HepG2 (cell line): ENCODE measurements at regions not wholly inside any gene's neighbourhood (a gene's known extent, or its start where the extent isn't known, plus 50 kb on each side); places are given as distances from the start of the nearest gene placed in this dataset.

Experiments used
- CEBPB ChIP-seq: IDR thresholded peaks from 2 replicates; pipeline ENCODE4 v1.6.1; 2011; ENCODE audit warnings: low read depth, low read length, improper control_type of control experiment, borderline replicate concordance
- ZNF331 ChIP-seq: sonication (generic); formaldehyde crosslinking; IDR thresholded peaks from 2 replicates; pipeline ENCODE4 v1.4.0; 2020; ENCODE audit warnings: missing genetic modification reagents
- ZNF709 ChIP-seq: sonication (generic); formaldehyde crosslinking; IDR thresholded peaks from 2 replicates; pipeline ENCODE4 v1.5.0; 2020; ENCODE audit warnings: mild to moderate bottlenecking, missing genetic modification reagents
- ZNF720 ChIP-seq: sonication (generic); formaldehyde crosslinking; IDR thresholded peaks from 2 replicates; pipeline ENCODE4 v1.4.0; 2020; ENCODE audit warnings: missing genetic modification reagents

- no peak for TF ChIP-seq ZNF331 (CRISPR knock-in tag)
- no peak for TF ChIP-seq CEBPB
- TF ChIP-seq ZNF720: no peak
- TF ChIP-seq ZNF709 (CRISPR knock-in tag): no peak
Measured at GRCh38 chr13:76703216-76703615, 183.0 kb downstream of the KCTD12 start.
